RWPE2 (cell line): ENCODE measurements at regions not wholly inside any gene's neighbourhood (a gene's known extent, or its start where the extent isn't known, plus 50 kb on each side); places are given as distances from the start of the nearest gene placed in this dataset.
A peak's percentile ranks its signal among the peaks of the same experiment; 100 is the strongest.
"Not testable (repeated sequence)": the region's sequence is repeated elsewhere in the genome, so short reads cannot be mapped to it uniquely, and the experiment has no call there.

ENCODE experiments used
- ATAC-seq: fragments of 200-7000 bp; cut with Tn5 transposase; 3 replicates; pipeline ENCODE4 v1.9.1; 2021; ENCODE audit warnings: low read depth
- DNase-seq: peaks from one replicate; pipeline ENCODE4 v3.0.0-alpha.2; 2020; ENCODE audit warnings: low spot score
- H3K27ac ChIP-seq: fragments of 450-650 bp; 2 replicates; pipeline ENCODE4 v1.5.1; 2017; ENCODE audit warnings: mild to moderate bottlenecking; ENCODE audit not compliant: poor library complexity, severe bottlenecking
- H3K27me3 ChIP-seq: fragments of 250-450 bp; sonication (Bioruptor Pico); 2 replicates; pipeline ENCODE4 v1.5.1; 2021; ENCODE audit warnings: mild to moderate bottlenecking, moderate library complexity; ENCODE audit not compliant: insufficient read depth, poor library complexity, severe bottlenecking
- H3K36me3 ChIP-seq: fragments of 250-450 bp; sonication (Bioruptor Pico); 2 replicates; pipeline ENCODE4 v1.5.1; 2020; ENCODE audit warnings: low read depth, mild to moderate bottlenecking, moderate library complexity
- H3K4me1 ChIP-seq: fragments of 250-450 bp; sonication (Bioruptor Pico); 2 replicates; pipeline ENCODE4 v1.5.1; 2021; ENCODE audit warnings: mild to moderate bottlenecking, moderate library complexity; ENCODE audit not compliant: insufficient read depth, poor library complexity, severe bottlenecking
- H3K4me3 ChIP-seq: fragments of 250-450 bp; sonication (Bioruptor Pico); 2 replicates; pipeline ENCODE4 v1.5.1; 2021; ENCODE audit warnings: mild to moderate bottlenecking, moderate library complexity; ENCODE audit not compliant: severe bottlenecking
- H3K9me3 ChIP-seq: fragments of 250-450 bp; sonication (Bioruptor Pico); 2 replicates; pipeline ENCODE4 v1.5.1; 2021; ENCODE audit warnings: mild to moderate bottlenecking, moderate library complexity; ENCODE audit not compliant: severe bottlenecking
- TF ChIP-seq, protein P1 (sequence below): fragments of 450-650 bp; IDR thresholded peaks from one replicate; pipeline ENCODE4 v1.5.1; 2017; ENCODE audit warnings: mild to moderate bottlenecking, moderate library complexity; ENCODE audit not compliant: poor library complexity, severe bottlenecking

DNA sequence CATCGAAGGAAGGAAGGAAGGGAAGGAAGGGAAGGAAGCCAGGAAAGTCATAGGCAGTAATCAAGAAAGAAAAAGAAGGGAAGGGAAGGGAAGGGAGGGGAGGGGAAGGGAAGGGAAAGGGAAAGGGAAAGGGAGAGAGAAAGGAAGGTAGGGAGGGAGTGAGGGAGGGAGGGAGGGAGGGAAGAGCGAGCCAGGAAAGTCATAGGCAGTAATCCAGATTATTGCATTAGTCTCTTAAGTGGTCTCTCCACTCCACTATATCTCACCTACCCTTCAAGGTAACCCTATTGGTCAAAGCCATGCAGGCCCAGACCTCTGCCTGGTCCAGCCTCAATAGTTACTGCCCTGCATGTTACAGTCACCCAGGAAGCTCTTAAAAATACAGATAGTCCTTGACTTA is 106.2 kb upstream of the RAP2B start:
- TF ChIP-seq, protein P1, sequence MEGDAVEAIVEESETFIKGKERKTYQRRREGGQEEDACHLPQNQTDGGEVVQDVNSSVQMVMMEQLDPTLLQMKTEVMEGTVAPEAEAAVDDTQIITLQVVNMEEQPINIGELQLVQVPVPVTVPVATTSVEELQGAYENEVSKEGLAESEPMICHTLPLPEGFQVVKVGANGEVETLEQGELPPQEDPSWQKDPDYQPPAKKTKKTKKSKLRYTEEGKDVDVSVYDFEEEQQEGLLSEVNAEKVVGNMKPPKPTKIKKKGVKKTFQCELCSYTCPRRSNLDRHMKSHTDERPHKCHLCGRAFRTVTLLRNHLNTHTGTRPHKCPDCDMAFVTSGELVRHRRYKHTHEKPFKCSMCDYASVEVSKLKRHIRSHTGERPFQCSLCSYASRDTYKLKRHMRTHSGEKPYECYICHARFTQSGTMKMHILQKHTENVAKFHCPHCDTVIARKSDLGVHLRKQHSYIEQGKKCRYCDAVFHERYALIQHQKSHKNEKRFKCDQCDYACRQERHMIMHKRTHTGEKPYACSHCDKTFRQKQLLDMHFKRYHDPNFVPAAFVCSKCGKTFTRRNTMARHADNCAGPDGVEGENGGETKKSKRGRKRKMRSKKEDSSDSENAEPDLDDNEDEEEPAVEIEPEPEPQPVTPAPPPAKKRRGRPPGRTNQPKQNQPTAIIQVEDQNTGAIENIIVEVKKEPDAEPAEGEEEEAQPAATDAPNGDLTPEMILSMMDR, result no peak
- Histone ChIP-seq H3K27ac (no peak overlapping the region), H3K4me3 (no peak overlapping the region), H3K36me3 (no peaks in the 10 kb centered on the region), H3K9me3 (no peaks in the 10 kb centered on the region), H3K27me3 (no peaks in the 10 kb centered on the region), H3K4me1 (peaks cover 49% of the 10 kb centered on the region)
- DNase-seq, result no peak
- ATAC-seq, result no peak

DNA sequence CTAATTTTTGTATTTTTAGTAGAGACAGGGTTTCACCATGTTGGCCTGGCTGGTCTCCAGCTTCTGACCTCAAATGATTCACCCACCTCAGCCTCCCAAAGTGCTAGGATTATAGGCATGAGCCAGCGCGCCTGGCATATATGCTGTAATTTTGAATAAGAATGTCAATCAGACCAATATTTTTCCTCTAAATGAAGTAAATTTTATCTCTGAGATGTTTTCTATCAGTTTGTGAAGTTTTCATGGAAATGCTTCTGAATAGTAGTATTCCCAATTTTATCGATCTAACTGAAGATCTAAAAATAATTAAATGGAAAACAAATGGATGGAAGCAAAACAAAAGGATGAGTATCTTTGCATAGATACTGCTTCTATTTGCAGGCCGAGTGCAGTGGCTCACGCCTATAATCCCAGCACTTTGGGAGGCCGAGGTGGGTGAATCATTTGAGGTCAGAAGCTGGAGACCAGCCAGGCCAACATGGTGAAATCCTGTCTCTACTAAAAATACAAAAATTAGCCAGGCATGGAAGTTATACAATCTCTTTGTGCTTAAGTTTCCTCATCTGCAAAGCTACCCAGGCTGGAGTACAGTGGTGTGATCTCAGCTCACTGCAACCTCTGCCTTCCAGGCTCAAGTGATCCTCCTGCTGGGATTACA is 103.9 kb upstream of the RAP2B start:
- H3K9me3 ChIP-seq, H3K36me3 ChIP-seq, H3K27me3 ChIP-seq, H3K4me3 ChIP-seq: not testable (repeated sequence)
- peaks cover 36% of the 10 kb centered on the region for H3K4me1 ChIP-seq
- ATAC-seq (peak; percentile 88), DNase-seq (peak; percentile 72)
- peak overlapping the region; percentile 91 for H3K27ac ChIP-seq

DNA sequence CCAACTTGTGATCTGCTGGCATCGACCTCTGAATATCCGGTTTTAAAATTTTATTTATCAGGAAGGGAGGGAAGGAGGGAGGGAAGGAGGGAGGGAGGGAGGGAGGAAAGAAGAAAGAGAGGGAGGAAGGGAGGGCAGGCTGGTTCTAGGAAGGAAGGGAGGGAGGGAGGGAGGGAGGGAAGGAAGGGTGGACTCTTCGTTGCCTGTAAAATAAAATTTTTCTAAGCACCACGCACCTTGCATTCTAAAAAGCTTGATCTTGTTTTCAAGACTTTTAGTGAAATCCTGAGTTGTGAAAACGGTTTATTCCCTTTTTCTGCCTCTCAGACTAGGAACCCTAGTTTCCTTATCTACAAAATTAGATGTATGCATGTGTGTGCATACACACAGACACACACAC is 101.7 kb upstream of the RAP2B start:
- TF ChIP-seq, protein P1, result no peak
- DNase-seq (no peak), ATAC-seq (no peak)
- no peaks in the 10 kb centered on the region for H3K9me3 ChIP-seq
- peaks cover 36% of the 10 kb centered on the region for H3K4me1 ChIP-seq
- H3K36me3 ChIP-seq, result no peaks in the 10 kb centered on the region
- no peaks in the 10 kb centered on the region for H3K27me3 ChIP-seq
- no peak overlapping the region for H3K4me3 ChIP-seq
- no peak overlapping the region for H3K27ac ChIP-seq

DNA sequence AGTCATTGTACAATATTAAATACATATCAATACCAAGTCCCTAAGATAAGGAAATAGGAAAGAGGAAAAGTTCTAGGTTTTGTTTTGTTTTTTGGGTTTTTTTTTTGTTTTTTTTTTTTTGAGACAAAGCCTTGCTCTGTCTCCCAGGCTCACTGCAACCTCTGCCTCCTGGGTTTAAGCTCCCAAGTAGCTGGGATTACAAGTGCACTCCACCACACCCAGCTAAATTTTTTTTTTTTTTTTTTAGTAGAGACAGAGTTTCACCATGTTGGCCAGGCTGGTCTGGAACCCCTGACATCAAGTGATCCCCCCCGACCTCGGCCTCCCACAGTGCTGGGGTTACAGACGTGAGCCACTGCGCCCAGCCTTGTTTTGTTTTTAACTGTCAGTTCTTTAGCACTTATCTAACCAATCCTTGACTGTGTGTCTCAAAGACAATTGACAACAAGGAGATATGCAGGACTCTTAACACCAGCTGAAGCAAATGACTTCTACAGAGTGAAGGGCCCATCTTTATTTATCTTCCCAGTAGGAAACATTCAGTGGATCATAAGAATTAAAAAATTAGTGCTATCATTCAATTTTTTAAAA is 100.0 kb upstream of the RAP2B start:
- peaks cover 35% of the 10 kb centered on the region for H3K4me1 ChIP-seq
- H3K27ac ChIP-seq, result no peak overlapping the region
- H3K36me3 ChIP-seq, result no peaks in the 10 kb centered on the region
- no peak for ATAC-seq
- no peaks in the 10 kb centered on the region for H3K27me3 ChIP-seq
- TF ChIP-seq, protein P1, result no peak
- no peak overlapping the region for H3K4me3 ChIP-seq
- no peaks in the 10 kb centered on the region for H3K9me3 ChIP-seq
- no peak for DNase-seq

DNA sequence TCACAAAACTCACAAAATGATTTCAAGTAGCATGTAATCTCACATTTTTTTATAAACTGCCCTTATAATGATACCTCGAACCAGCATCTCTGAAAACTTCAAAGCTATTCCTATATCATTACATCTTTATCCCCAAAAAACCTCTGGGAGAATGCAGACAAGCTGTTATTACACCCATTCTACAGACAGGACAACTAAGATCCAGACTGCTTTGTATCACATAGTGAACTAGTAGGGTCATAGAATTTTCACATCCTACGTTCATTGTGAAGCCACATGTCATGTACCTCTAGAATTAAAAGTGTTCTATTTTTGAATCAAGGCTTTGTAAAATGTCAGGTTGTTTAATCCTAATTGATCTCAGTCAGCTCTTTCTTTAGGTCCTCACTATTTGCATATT is 98.7 kb upstream of the RAP2B start:
- Histone ChIP-seq H3K9me3 (no peaks in the 10 kb centered on the region), H3K27ac (no peak overlapping the region), H3K36me3 (no peaks in the 10 kb centered on the region), H3K4me1 (peaks cover 22% of the 10 kb centered on the region), H3K4me3 (no peak overlapping the region), H3K27me3 (no peaks in the 10 kb centered on the region)
- TF ChIP-seq, protein P1, result no peak
- DNase-seq, result no peak
- ATAC-seq, result no peak
